SK-N-MC (cell line): ENCODE measurements at regions not wholly inside any gene's neighbourhood (a gene's known extent, or its start where the extent isn't known, plus 50 kb on each side); places are given as distances from the start of the nearest gene placed in this dataset.
"Not testable (repeated sequence)": the region's sequence is repeated elsewhere in the genome, so short reads cannot be mapped to it uniquely, and the experiment has no call there.

Experiments used
- DNase-seq: peaks from one replicate; pipeline ENCODE4 v3.0.0-alpha.2; 2011; ENCODE audit warnings: low read depth, low spot score
- H3K27ac ChIP-seq: fragments of 200-600 bp; sonication (generic); 2 replicates; pipeline ENCODE4 v1.5.1; 2016; ENCODE audit warnings: mixed run types
- H3K36me3 ChIP-seq: fragments of 200-600 bp; sonication (generic); 2 replicates; pipeline ENCODE4 v1.6.1; 2017; ENCODE audit warnings: antibody characterized with exemption, low read length, mixed read lengths; ENCODE audit not compliant: insufficient read depth
- H3K4me3 ChIP-seq: fragments of 200-600 bp; sonication (generic); 2 replicates; pipeline ENCODE4 v1.5.1; 2016
- H3K9ac ChIP-seq: fragments of 200-600 bp; sonication (generic); 2 replicates; pipeline ENCODE4 v1.8.0; 2017; ENCODE audit warnings: mixed run types, mixed read lengths; ENCODE audit not compliant: insufficient read length
- H3K9me3 ChIP-seq: fragments of 200-600 bp; sonication (generic); 2 replicates; pipeline ENCODE4 v1.6.1; 2017; ENCODE audit warnings: low read depth, mild to moderate bottlenecking, antibody characterized with exemption, low read length, moderate library complexity, mixed read lengths
- EZH2 ChIP-seq: fragments of 200-600 bp; sonication (generic); IDR thresholded peaks from one replicate; pipeline ENCODE4 v1.6.1; 2017; ENCODE audit warnings: antibody characterized with exemption
- FOXP2 ChIP-seq: optimal IDR thresholded peaks from 2 replicates; pipeline ENCODE3; 2011; ENCODE audit warnings: mild to moderate bottlenecking, moderate library complexity; ENCODE audit not compliant: insufficient read depth; ENCODE audit errors: extremely low read length, control extremely low read depth
- POLR2AphosphoS5 ChIP-seq: IDR thresholded peaks from 2 replicates; pipeline ENCODE4 v1.6.1; 2012; ENCODE audit warnings: mild to moderate bottlenecking, low read depth, low read length, borderline replicate concordance

GRCh38 chr6:16033214-16033613 lies 95.7 kb upstream of the MYLIP start:
- Histone ChIP-seq H3K4me3 (no peak overlapping the region), H3K27ac (no peak overlapping the region), H3K9me3 (no peaks in the 10 kb centered on the region), H3K9ac (no peak overlapping the region), H3K36me3 (no peaks in the 10 kb centered on the region)
- DNase-seq: no peak
- TF ChIP-seq POLR2AphosphoS5: no peak
- no peak for TF ChIP-seq EZH2
- TF ChIP-seq FOXP2: no peak

- Histone ChIP-seq H3K4me3 (no peak overlapping the region), H3K9me3 (no peaks in the 10 kb centered on the region), H3K36me3 (no peaks in the 10 kb centered on the region), H3K9ac (no peak overlapping the region), H3K27ac (no peak overlapping the region)
- TF ChIP-seq POLR2AphosphoS5 (no peak), FOXP2 (no peak), EZH2 (no peak)
- DNase-seq: no peak
Observed at GRCh38 chr6:16031278-16031981, 97.5 kb upstream of the MYLIP start.

- no peaks in the 10 kb centered on the region for H3K9me3 ChIP-seq
- no peak for DNase-seq
- H3K4me3 ChIP-seq: no peak overlapping the region
- H3K9ac ChIP-seq: no peak overlapping the region
- H3K36me3 ChIP-seq: no peaks in the 10 kb centered on the region
- no peak for TF ChIP-seq POLR2AphosphoS5
- no peak for TF ChIP-seq EZH2
- no peak for TF ChIP-seq FOXP2
- no peak overlapping the region for H3K27ac ChIP-seq
Observed at GRCh38 chr6:16028966-16029365, 99.9 kb upstream of the MYLIP start.

GRCh38 chr6:16020259-16020658 lies 108.6 kb upstream of the MYLIP start:
- Histone ChIP-seq H3K4me3 (no peak overlapping the region), H3K36me3 (no peaks in the 10 kb centered on the region), H3K9me3 (no peaks in the 10 kb centered on the region), H3K9ac (no peak overlapping the region), H3K27ac (no peak overlapping the region)
- no peak for DNase-seq
- no peak for TF ChIP-seq EZH2
- no peak for TF ChIP-seq POLR2AphosphoS5
- no peak for TF ChIP-seq FOXP2

- no peaks in the 10 kb centered on the region for H3K36me3 ChIP-seq
- H3K9ac ChIP-seq: no peak overlapping the region
- no peak overlapping the region for H3K27ac ChIP-seq
- TF ChIP-seq POLR2AphosphoS5 (no peak), FOXP2 (no peak), EZH2 (no peak)
- no peak overlapping the region for H3K4me3 ChIP-seq
- H3K9me3 ChIP-seq: no peaks in the 10 kb centered on the region
- no peak for DNase-seq
Observed at GRCh38 chr6:16019462-16019861, 109.4 kb upstream of the MYLIP start.

GRCh38 chr6:16018626-16019025 lies 110.3 kb upstream of the MYLIP start:
- Histone ChIP-seq H3K9ac (no peak overlapping the region), H3K27ac (no peak overlapping the region)
- no peak for DNase-seq

GRCh38 chr6:16014325-16014724 lies 114.6 kb upstream of the MYLIP start:
- not testable (repeated sequence) for H3K9ac ChIP-seq, H3K4me3 ChIP-seq, H3K36me3 ChIP-seq, DNase-seq, H3K27ac ChIP-seq, H3K9me3 ChIP-seq

More at GRCh38 chr6:16018626-16019025, 110.3 kb upstream of the MYLIP start:
- H3K4me3 ChIP-seq: no peak overlapping the region
- no peaks in the 10 kb centered on the region for H3K9me3 ChIP-seq
- TF ChIP-seq EZH2 (no peak), FOXP2 (no peak), POLR2AphosphoS5 (no peak)
- H3K36me3 ChIP-seq: no peaks in the 10 kb centered on the region

- no peak overlapping the region for H3K9ac ChIP-seq
- H3K27ac ChIP-seq: no peak overlapping the region
- H3K9me3 ChIP-seq: no peaks in the 10 kb centered on the region
- DNase-seq: no peak
- no peak overlapping the region for H3K4me3 ChIP-seq
- no peak for TF ChIP-seq POLR2AphosphoS5
- no peak for TF ChIP-seq FOXP2
- TF ChIP-seq EZH2: no peak
- H3K36me3 ChIP-seq: no peaks in the 10 kb centered on the region
Observed at GRCh38 chr6:16007146-16007545, 121.7 kb upstream of the MYLIP start.

GRCh38 chr6:16006681-16007080 lies 122.2 kb upstream of the MYLIP start:
- Histone ChIP-seq H3K4me3 (no peak overlapping the region), H3K27ac (no peak overlapping the region), H3K9ac (no peak overlapping the region), H3K36me3 (no peaks in the 10 kb centered on the region), H3K9me3 (no peaks in the 10 kb centered on the region)
- TF ChIP-seq FOXP2: no peak
- no peak for TF ChIP-seq EZH2
- no peak for TF ChIP-seq POLR2AphosphoS5
- no peak for DNase-seq
